IMR-90 (cell line): ENCODE measurements at regions not wholly inside any gene's neighbourhood (a gene's known extent, or its start where the extent isn't known, plus 50 kb on each side); places are given as distances from the start of the nearest gene placed in this dataset.
"Not testable (repeated sequence)": the region's sequence is repeated elsewhere in the genome, so short reads cannot be mapped to it uniquely, and the experiment has no call there.

ENCODE experiments used
- ATAC-seq: fragments of 200-7000 bp; cut with Tn5 transposase; 2 replicates; pipeline ENCODE4 v1.9.1; 2020; ENCODE audit warnings: low read depth, mild to moderate bottlenecking, moderate library complexity
- BruUV-seq: library from RNA; stranded (reverse); fragments of 400-500 nt; replicated peaks from 2 replicates; lab custom pipeline; 2021; lab: Mats Ljungman, UMichigan
- CTCF ChIA-PET: fragments of 300-600 bp; formaldehyde crosslinking; extraction: SDS; loops from one replicate; lab custom pipeline; 2021; ENCODE audit warnings: antibody characterized with exemption; lab: Yijun Ruan, JAX
- POLR2A ChIA-PET: fragments of 300-600 bp; sonication (Branson Sonifier 250); formaldehyde crosslinking; loops from one replicate; lab custom pipeline; 2022; ENCODE audit warnings: antibody characterized with exemption; ENCODE audit not compliant: unreplicated experiment; lab: Charles Lee
- DNase-seq: peaks from one replicate; pipeline ENCODE4 v3.0.0; 2013
- H2AFZ ChIP-seq: replicated peaks from 2 replicates; pipeline ENCODE3; 2013; ENCODE audit warnings: low read length, mild to moderate bottlenecking; ENCODE audit not compliant: poor library complexity
- H2AK5ac ChIP-seq: 2 replicates; pipeline ENCODE4 v1.6.1; 2013; ENCODE audit warnings: low read depth, low read length, inconsistent platforms
- H2AK9ac ChIP-seq: replicated peaks from 2 replicates; pipeline ENCODE3; 2013; ENCODE audit warnings: mild to moderate bottlenecking, low read depth, low read length, moderate library complexity; ENCODE audit not compliant: poor library complexity
- H2BK120ac ChIP-seq: 2 replicates; pipeline ENCODE4 v1.6.1; 2013; ENCODE audit warnings: low read depth, low read length, inconsistent platforms
- H2BK15ac ChIP-seq: 3 replicates; pipeline ENCODE4 v1.6.1; 2013; ENCODE audit warnings: low read depth, low read length, inconsistent platforms
- H2BK20ac ChIP-seq: 2 replicates; pipeline ENCODE4 v1.6.1; 2013; ENCODE audit warnings: low read depth, mild to moderate bottlenecking, inconsistent platforms, low read length, moderate library complexity
- H2BK5ac ChIP-seq: 2 replicates; pipeline ENCODE4 v1.6.1; 2013; ENCODE audit warnings: mild to moderate bottlenecking, low read depth, low read length, inconsistent platforms; ENCODE audit not compliant: poor library complexity, severe bottlenecking
- H3K14ac ChIP-seq: replicated peaks from 2 replicates; pipeline ENCODE4 v1.6.1; 2013; ENCODE audit warnings: low read depth, low read length, inconsistent platforms
- H3K18ac ChIP-seq: 2 replicates; pipeline ENCODE4 v1.6.1; 2013; ENCODE audit warnings: low read depth, low read length, control low read depth
- H3K23ac ChIP-seq: 2 replicates; pipeline ENCODE4 v1.6.1; 2013; ENCODE audit warnings: low read depth, low read length, inconsistent platforms
- H3K27ac ChIP-seq: 2 replicates; pipeline ENCODE4 v1.5.1; 2013; ENCODE audit warnings: mild to moderate bottlenecking, control low read depth, low read length; ENCODE audit not compliant: insufficient read depth
- H3K27me3 ChIP-seq: 2 replicates; pipeline ENCODE4 v1.6.1; 2013; ENCODE audit warnings: low read length; ENCODE audit not compliant: control insufficient read depth, insufficient read depth
- H3K36me3 ChIP-seq: 2 replicates; pipeline ENCODE4 v1.6.1; 2013; ENCODE audit warnings: low read length, mixed read lengths; ENCODE audit not compliant: control insufficient read depth, insufficient read depth
- H3K4ac ChIP-seq: 2 replicates; pipeline ENCODE4 v1.6.1; 2013; ENCODE audit warnings: low read depth, low read length, inconsistent platforms
- H3K4me1 ChIP-seq: 2 replicates; pipeline ENCODE4 v1.6.1; 2013; ENCODE audit warnings: low read length, mixed read lengths; ENCODE audit not compliant: control insufficient read depth, insufficient read depth
- H3K4me2 ChIP-seq: 2 replicates; pipeline ENCODE4 v1.6.1; 2013; ENCODE audit warnings: low read depth, mild to moderate bottlenecking, control low read depth, low read length, moderate library complexity
- H3K4me3 ChIP-seq: 2 replicates; pipeline ENCODE4 v1.5.1; 2013; ENCODE audit warnings: low read depth, mild to moderate bottlenecking, control low read depth, low read length, moderate library complexity; ENCODE audit not compliant: insufficient read depth
- H3K56ac ChIP-seq: 2 replicates; pipeline ENCODE4 v1.6.1; 2013; ENCODE audit warnings: low read length, inconsistent platforms; ENCODE audit not compliant: insufficient read depth; ENCODE audit errors: extremely low read depth
- H3K79me1 ChIP-seq, 2 experiments: 2 replicates each; pipeline ENCODE4 v1.6.1; 2013; ENCODE audit warnings: low read length in 2 of 2, inconsistent platforms in 1 of 2, low read depth in 1 of 2
- H3K9ac ChIP-seq: 2 replicates; pipeline ENCODE4 v1.6.1; 2013; ENCODE audit warnings: low read depth, low read length, control low read depth
- H3K9me1 ChIP-seq: 2 replicates; pipeline ENCODE4 v1.6.1; 2013; ENCODE audit warnings: low read length, inconsistent platforms; ENCODE audit not compliant: insufficient read depth
- H3K9me3 ChIP-seq: 2 replicates; pipeline ENCODE4 v1.6.1; 2013; ENCODE audit warnings: low read length; ENCODE audit not compliant: control insufficient read depth, insufficient read depth
- H4K20me1 ChIP-seq: 2 replicates; pipeline ENCODE4 v1.6.1; 2013; ENCODE audit warnings: low read length, inconsistent platforms; ENCODE audit not compliant: insufficient read depth
- H4K5ac ChIP-seq: 2 replicates; pipeline ENCODE4 v1.6.1; 2013; ENCODE audit warnings: mild to moderate bottlenecking, low read depth, low read length, control low read depth
- H4K8ac ChIP-seq, 2 experiments: 2 replicates each; pipeline ENCODE4 v1.6.1; 2013; ENCODE audit warnings: low read depth in 2 of 2, low read length in 2 of 2, control low read depth in 1 of 2, inconsistent platforms in 1 of 2
- H4K91ac ChIP-seq: 2 replicates; pipeline ENCODE4 v1.6.1; 2013; ENCODE audit warnings: low read depth, low read length, inconsistent platforms; ENCODE audit not compliant: insufficient read depth
- MAZ ChIP-seq: IDR thresholded peaks from 2 replicates; pipeline ENCODE4 v1.6.1; 2012; ENCODE audit warnings: low read depth, mild to moderate bottlenecking, low read length, improper control_type of control experiment, moderate library complexity, borderline replicate concordance
- RAD21 ChIP-seq: IDR thresholded peaks from 2 replicates; pipeline ENCODE4 v1.6.1; 2012; ENCODE audit warnings: low read length, improper control_type of control experiment
- SMC3 ChIP-seq: fragments of 150-350 bp; IDR thresholded peaks from 2 replicates; pipeline ENCODE4 v1.6.1; 2016; ENCODE audit warnings: low read depth, mild to moderate bottlenecking, antibody characterized with exemption, low read length, moderate library complexity
- USF2 ChIP-seq: fragments of 150-350 bp; IDR thresholded peaks from 2 replicates; pipeline ENCODE4 v1.6.1; 2017; ENCODE audit warnings: mild to moderate bottlenecking, antibody characterized with exemption, low read length, low read depth
- WGBS, 2 experiments: methylation state at CpG; one replicate each; pipeline versions ENCODE4 v1.1.5 to v1.1.7; 2013; ENCODE audit warnings: missing lambda C conversion rate in 2 of 2; ENCODE audit not compliant: insufficient read length in 1 of 2; ENCODE audit errors: extremely low coverage in 2 of 2; 5-methylcytosine and 5-hydroxymethylcytosine counted together
- dilution Hi-C: fragments of 300-500 bp; cut with HindIII; formaldehyde crosslinking; loops from one replicate; pipeline ENCODE4 v1.14.3; 2018; ENCODE audit warnings: low sequenced_read_pairs; ENCODE audit not compliant: unreplicated experiment
- in situ Hi-C: fragments of 300-500 bp; cut with MboI; formaldehyde crosslinking; loops from 3 replicates; pipeline ENCODE4 v1.14.3; 2019; ENCODE audit warnings: low sequenced_read_pairs, inconsistent platforms, mixed read lengths
- intact Hi-C: fragments of 100-400 bp; cut with micrococcal nuclease; formaldehyde crosslinking; loops from 2 replicates; pipeline ENCODE4 v1.10.0; 2022
- TF ChIP-seq, protein P1 (sequence below): conservative IDR thresholded peaks from 2 replicates; pipeline ENCODE4 v1.5.1; 2012; ENCODE audit warnings: mild to moderate bottlenecking, low read depth, low read length, improper control_type of control experiment

DNA sequence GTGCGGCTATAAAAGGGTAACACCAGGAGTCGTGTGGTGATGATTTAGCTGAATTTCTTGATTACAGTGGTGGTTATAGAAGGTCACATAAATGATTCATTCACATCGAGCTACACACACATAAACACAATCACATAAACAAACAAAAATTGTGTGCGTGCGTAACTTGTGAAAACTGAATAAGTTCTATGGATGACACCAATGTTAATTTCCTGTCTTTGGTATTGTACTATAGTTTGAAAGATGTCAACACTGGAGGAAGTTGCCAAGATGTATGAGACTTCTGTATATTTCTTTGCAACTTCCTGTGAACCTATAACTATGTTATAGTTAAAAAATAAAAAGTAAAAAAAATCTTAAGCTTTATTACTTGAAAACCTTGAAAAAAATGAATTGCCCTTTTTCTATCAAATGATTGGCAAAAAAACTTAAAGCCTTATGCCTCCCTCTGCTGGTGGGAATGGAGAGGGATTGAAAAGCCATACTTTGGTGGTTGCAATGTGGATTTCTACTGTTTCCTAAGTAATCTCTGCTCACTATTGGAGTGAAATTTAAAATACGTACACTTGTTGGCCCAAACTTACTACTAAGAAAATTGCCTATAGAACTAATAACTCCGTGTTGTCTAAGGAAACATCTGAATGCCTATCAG is 227.7 kb downstream of the RPIA start:
- intact Hi-C loops (loop anchor here (1.0 to 2.0 kb wide), 2 partner anchors 44 to 179 kb away; no protein-coding TSS in a partner anchor), dilution Hi-C loops (no loop called here), in situ Hi-C loops (no loop called here)
- Histone ChIP-seq H3K79me1 (no peaks in the 10 kb centered on the region), H2AK9ac (no peak overlapping the region), H3K4ac (no peak overlapping the region), H3K9me1 (no peaks in the 10 kb centered on the region), H3K23ac (no peak overlapping the region), H3K27ac (no peak overlapping the region), H3K4me2 (no peak overlapping the region), H2AFZ (no peak overlapping the region), H4K20me1 (no peaks in the 10 kb centered on the region), H4K5ac (no peak overlapping the region), H3K14ac (no peak overlapping the region), H4K91ac (no peak overlapping the region), H2AK5ac (no peak overlapping the region), H3K9ac (no peak overlapping the region), H2BK5ac (no peak overlapping the region), H3K9me3 (no peaks in the 10 kb centered on the region), H2BK120ac (no peak overlapping the region), H3K4me3 (no peak overlapping the region), H4K8ac (no peak overlapping the region), H3K18ac (no peak overlapping the region), H2BK20ac (no peak overlapping the region), H3K4me1 (no peaks in the 10 kb centered on the region), H3K27me3 (no peaks in the 10 kb centered on the region), H2BK15ac (no peak overlapping the region), H3K56ac (no peak overlapping the region), H3K36me3 (no peaks in the 10 kb centered on the region)
- BruUV-seq: no TSS peak
- DNase-seq (peak; percentile 34), ATAC-seq (peak; percentile 53; the same call in 1 of the 2 replicates)
- ChIA-PET POLR2A (no interaction called here), CTCF (interaction anchor here (0.5 to 1.4 kb wide), 5 partner anchors 9 to 96 kb away, joined by 3 to 8 read pairs (median 4); no protein-coding TSS in a partner anchor)
- WGBS, 2 experiments: no CpG with 5 or more reads among the region's 7 CpGs
- TF ChIP-seq MAZ (no peak), SMC3 (peak; percentile 48), RAD21 (peak; percentile 36), USF2 (no peak)
- TF ChIP-seq, protein P1, sequence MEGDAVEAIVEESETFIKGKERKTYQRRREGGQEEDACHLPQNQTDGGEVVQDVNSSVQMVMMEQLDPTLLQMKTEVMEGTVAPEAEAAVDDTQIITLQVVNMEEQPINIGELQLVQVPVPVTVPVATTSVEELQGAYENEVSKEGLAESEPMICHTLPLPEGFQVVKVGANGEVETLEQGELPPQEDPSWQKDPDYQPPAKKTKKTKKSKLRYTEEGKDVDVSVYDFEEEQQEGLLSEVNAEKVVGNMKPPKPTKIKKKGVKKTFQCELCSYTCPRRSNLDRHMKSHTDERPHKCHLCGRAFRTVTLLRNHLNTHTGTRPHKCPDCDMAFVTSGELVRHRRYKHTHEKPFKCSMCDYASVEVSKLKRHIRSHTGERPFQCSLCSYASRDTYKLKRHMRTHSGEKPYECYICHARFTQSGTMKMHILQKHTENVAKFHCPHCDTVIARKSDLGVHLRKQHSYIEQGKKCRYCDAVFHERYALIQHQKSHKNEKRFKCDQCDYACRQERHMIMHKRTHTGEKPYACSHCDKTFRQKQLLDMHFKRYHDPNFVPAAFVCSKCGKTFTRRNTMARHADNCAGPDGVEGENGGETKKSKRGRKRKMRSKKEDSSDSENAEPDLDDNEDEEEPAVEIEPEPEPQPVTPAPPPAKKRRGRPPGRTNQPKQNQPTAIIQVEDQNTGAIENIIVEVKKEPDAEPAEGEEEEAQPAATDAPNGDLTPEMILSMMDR: peak; percentile 69

DNA sequence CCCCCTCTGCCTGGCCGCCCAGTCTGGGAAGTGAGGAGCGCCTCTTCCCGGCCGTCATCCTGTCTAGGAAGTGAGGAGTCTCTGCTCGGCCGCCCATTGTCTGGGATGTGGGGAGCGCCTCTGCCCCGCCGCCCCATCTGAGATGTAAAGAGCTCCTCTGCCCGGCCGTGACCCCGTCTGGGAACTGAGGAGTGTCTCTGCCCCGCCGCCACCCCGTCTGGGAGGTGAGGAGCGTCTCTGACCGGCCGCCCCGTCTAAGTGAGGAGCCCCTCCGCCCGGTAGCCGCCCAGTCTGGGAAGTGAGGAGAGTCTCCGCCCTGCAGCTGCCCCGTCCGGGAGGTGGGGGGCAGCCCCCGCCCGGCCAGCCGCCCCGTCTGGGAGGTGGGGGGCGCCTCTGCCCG is 228.9 kb downstream of the RPIA start:
- H3K14ac ChIP-seq, H3K4ac ChIP-seq, BruUV-seq, H3K56ac ChIP-seq, ATAC-seq, H3K4me1 ChIP-seq, H3K9ac ChIP-seq, H2BK15ac ChIP-seq, H3K27me3 ChIP-seq, H2BK5ac ChIP-seq, in situ Hi-C loops, H3K4me2 ChIP-seq, H3K4me3 ChIP-seq, H4K91ac ChIP-seq, intact Hi-C loops, H4K5ac ChIP-seq, H4K8ac ChIP-seq, H4K20me1 ChIP-seq, DNase-seq, H2BK20ac ChIP-seq, H3K9me3 ChIP-seq, CTCF ChIA-PET, H3K18ac ChIP-seq, H3K27ac ChIP-seq, H2BK120ac ChIP-seq, POLR2A ChIA-PET, H3K23ac ChIP-seq, H3K79me1 ChIP-seq, H2AFZ ChIP-seq, H3K36me3 ChIP-seq, H2AK5ac ChIP-seq, H2AK9ac ChIP-seq, dilution Hi-C loops, H3K9me1 ChIP-seq: not testable (repeated sequence)
- WGBS, 2 experiments: 90% methylated on average over 12 of the region's 31 CpGs; no CpG with 5 or more reads in 1 of the 2 experiments
